Middle frontal gyrus (tissue), 1 donor: ENCODE measurements at regions not wholly inside any gene's neighbourhood (a gene's known extent, or its start where the extent isn't known, plus 50 kb on each side); places are given as distances from the start of the nearest gene placed in this dataset.
"Not testable (repeated sequence)": the region's sequence is repeated elsewhere in the genome, so short reads cannot be mapped to it uniquely, and the experiment has no call there.

Experiments used
- DNase-seq: peaks from one replicate; pipeline ENCODE4 v3.0.0-alpha.2; 2015; ENCODE audit warnings: low spot score; ENCODE audit errors: extremely low spot score

GRCh38 chr5:71771191-71771590 lies 52.1 kb downstream of the CARTPT start:
- no peak for DNase-seq

GRCh38 chr5:71778678-71779276 lies 59.7 kb downstream of the CARTPT start:
- peak; percentile 59 for DNase-seq

- DNase-seq = no peak
Observed at GRCh38 chr5:71780597-71780996, 61.5 kb downstream of the CARTPT start.

- no peak for DNase-seq
Observed at GRCh38 chr5:71782393-71782770, 63.3 kb downstream of the CARTPT start.

GRCh38 chr5:71782771-71783770 lies 64.0 kb downstream of the CARTPT start:
- peak; percentile 88 for DNase-seq

- no peak for DNase-seq
Observed at GRCh38 chr5:71783891-71784290, 64.8 kb downstream of the CARTPT start.

GRCh38 chr5:71786337-71787055 lies 67.4 kb downstream of the CARTPT start:
- DNase-seq = no peak

- DNase-seq = no peak
Observed at GRCh38 chr5:71788794-71789193, 69.7 kb downstream of the CARTPT start.

GRCh38 chr5:71789746-71790145 lies 70.7 kb downstream of the CARTPT start:
- no peak for DNase-seq

- DNase-seq = no peak
Observed at GRCh38 chr5:71790433-71790832, 71.4 kb downstream of the CARTPT start.

GRCh38 chr5:71792041-71792440 lies 73.0 kb downstream of the CARTPT start:
- DNase-seq = not testable (repeated sequence)

- DNase-seq = no peak
Observed at GRCh38 chr5:71794061-71794695, 75.1 kb downstream of the CARTPT start.

GRCh38 chr5:71802673-71803072 lies 83.6 kb downstream of the CARTPT start:
- no peak for DNase-seq

- DNase-seq = no peak
Observed at GRCh38 chr5:71806711-71807110, 87.6 kb downstream of the CARTPT start.

- no peak for DNase-seq
Observed at GRCh38 chr5:71807909-71808308, 88.8 kb downstream of the CARTPT start.

GRCh38 chr5:71809446-71809845 lies 90.4 kb downstream of the CARTPT start:
- DNase-seq = no peak

GRCh38 chr5:71810023-71810422 lies 90.9 kb downstream of the CARTPT start:
- DNase-seq = no peak

- no peak for DNase-seq
Observed at GRCh38 chr5:71810471-71811195, 91.6 kb downstream of the CARTPT start.

- DNase-seq = no peak
Observed at GRCh38 chr5:71811779-71812178, 92.7 kb downstream of the CARTPT start.

- no peak for DNase-seq
Observed at GRCh38 chr5:71816307-71816706, 97.2 kb downstream of the CARTPT start.

GRCh38 chr5:71817891-71818290 lies 98.8 kb downstream of the CARTPT start:
- no peak for DNase-seq
